Natural killer cell (primary cell): ENCODE measurements at regions not wholly inside any gene's neighbourhood (a gene's known extent, or its start where the extent isn't known, plus 50 kb on each side); places are given as distances from the start of the nearest gene placed in this dataset.

ENCODE experiments used
- ATAC-seq, 3 donors: fragments of 150-1000 bp in 2 of 3; fragments of 200-7000 bp in 1 of 3; cut with Tn5 transposase; 1 replicate in 1 of 3; 2 replicates in 2 of 3; pipeline ENCODE4 v1.10.0; 2021; ENCODE audit warnings: mild to moderate bottlenecking in 2 of 3, moderate library complexity in 2 of 3
- DNase-seq, 2 donors: peaks; one replicate each; pipeline versions ENCODE4 v3.0.0 to v3.0.0-alpha.2; 2013 to 2021; ENCODE audit warnings: mixed read lengths in 1 of 2
- H3K27ac ChIP-seq: one replicate; pipeline ENCODE4 v1.5.1; 2013; ENCODE audit warnings: mild to moderate bottlenecking, low read length
- H3K27me3 ChIP-seq: one replicate; pipeline ENCODE4 v1.6.1; 2013; ENCODE audit warnings: low read length; ENCODE audit not compliant: control insufficient read depth, insufficient read depth
- H3K36me3 ChIP-seq: one replicate; pipeline ENCODE4 v1.6.1; 2013; ENCODE audit warnings: low read length; ENCODE audit not compliant: control insufficient read depth, insufficient read depth
- H3K4me1 ChIP-seq: one replicate; pipeline ENCODE4 v1.6.1; 2013; ENCODE audit warnings: low read length; ENCODE audit not compliant: control insufficient read depth, insufficient read depth
- H3K4me3 ChIP-seq: one replicate; pipeline ENCODE4 v1.5.1; 2013; ENCODE audit warnings: low read length
- H3K9me3 ChIP-seq: one replicate; pipeline ENCODE4 v1.6.1; 2013; ENCODE audit warnings: low read length; ENCODE audit not compliant: control insufficient read depth, insufficient read depth
- H3K27ac Mint-ChIP-seq, 2 donors: one replicate each; pipeline ENCODE4 v1.8.0; 2022; ENCODE audit warnings: mild to moderate bottlenecking in 2 of 2, mixed read lengths in 2 of 2, moderate library complexity in 1 of 2
- H3K27me3 Mint-ChIP-seq, 2 donors: one replicate each; pipeline ENCODE4 v1.8.0; 2022; ENCODE audit warnings: low read depth in 2 of 2, mixed read lengths in 2 of 2
- H3K36me3 Mint-ChIP-seq: one replicate; pipeline ENCODE4 v1.8.0; 2022; ENCODE audit warnings: mixed read lengths
- H3K4me1 Mint-ChIP-seq, 2 donors: one replicate each; pipeline ENCODE4 v1.8.0; 2022; ENCODE audit warnings: mixed read lengths in 2 of 2
- H3K4me3 Mint-ChIP-seq: one replicate; pipeline ENCODE4 v1.8.0; 2022; ENCODE audit warnings: mild to moderate bottlenecking, moderate library complexity, mixed read lengths
- H3K9me3 Mint-ChIP-seq, 2 donors: one replicate each; pipeline ENCODE4 v1.8.0; 2022; ENCODE audit warnings: mixed read lengths in 2 of 2
- WGBS: methylation state at CpG from one replicate; pipeline ENCODE4 v1.1.7; 2013; ENCODE audit warnings: missing lambda C conversion rate; ENCODE audit not compliant: insufficient coverage; 5-methylcytosine and 5-hydroxymethylcytosine counted together
- intact Hi-C: fragments of 100-400 bp; cut with micrococcal nuclease; formaldehyde crosslinking; loops from one replicate; pipeline ENCODE4 v1.14.2; 2022
- TF ChIP-seq, protein P1 (sequence below): fragments of 200-600 bp; IDR thresholded peaks from one replicate; pipeline ENCODE4 v1.8.0; 2022; ENCODE audit warnings: antibody characterized with exemption

DNA sequence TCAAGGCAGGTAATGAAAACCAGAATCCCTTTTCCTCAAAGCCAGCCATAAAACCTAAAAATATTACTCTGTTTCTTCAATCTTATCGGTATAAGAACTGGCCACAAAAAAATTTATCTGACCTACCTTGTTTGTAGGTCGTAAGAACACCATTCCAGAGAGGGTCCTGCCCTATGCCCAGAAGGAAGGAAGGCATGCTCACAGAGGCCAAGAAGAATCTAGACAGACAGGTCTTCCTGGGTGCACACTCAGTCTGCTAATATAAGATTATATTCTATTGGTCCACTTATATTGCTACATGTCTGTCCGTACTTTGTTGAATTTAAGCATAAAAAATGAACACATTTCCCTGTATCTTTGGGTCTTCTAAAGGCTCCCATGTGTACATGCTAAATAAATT, 2136.1 kb upstream of the PCDH20 start:
- intact Hi-C loops: no loop called here
- DNase-seq: no peak
- WGBS: 88% methylated on average over 3 of the region's 3 CpGs

DNA sequence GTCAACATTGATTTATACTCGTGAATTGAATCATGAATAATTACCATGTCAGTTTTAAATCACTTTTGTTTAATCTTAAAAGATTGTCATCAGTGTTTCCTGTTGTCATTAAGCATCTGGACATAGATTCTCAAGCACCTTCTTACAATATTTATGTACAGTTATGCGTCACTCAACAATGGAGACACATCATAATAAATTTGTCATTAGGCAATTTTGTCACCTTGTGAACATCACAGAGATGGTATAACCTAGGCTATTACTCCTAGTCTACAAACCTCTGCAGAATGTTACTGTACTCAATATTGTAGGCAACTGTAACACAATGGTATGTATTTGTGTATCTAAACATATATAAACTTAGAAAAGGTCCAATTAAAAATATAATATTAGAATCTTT, 2130.9 kb upstream of the PCDH20 start:
- H3K4me3 Mint-ChIP-seq: no peak overlapping the region
- Histone ChIP-seq H3K27ac (no peak overlapping the region), H3K27me3 (no peaks in the 10 kb centered on the region), H3K36me3 (no peaks in the 10 kb centered on the region), H3K4me3 (no peak overlapping the region), H3K4me1 (no peaks in the 10 kb centered on the region), H3K9me3 (no peaks in the 10 kb centered on the region)
- WGBS: 75% methylated on average over 2 of the region's 2 CpGs
- intact Hi-C loops: no loop called here
- DNase-seq (no peak), ATAC-seq (no peak)
- TF ChIP-seq, protein P1, sequence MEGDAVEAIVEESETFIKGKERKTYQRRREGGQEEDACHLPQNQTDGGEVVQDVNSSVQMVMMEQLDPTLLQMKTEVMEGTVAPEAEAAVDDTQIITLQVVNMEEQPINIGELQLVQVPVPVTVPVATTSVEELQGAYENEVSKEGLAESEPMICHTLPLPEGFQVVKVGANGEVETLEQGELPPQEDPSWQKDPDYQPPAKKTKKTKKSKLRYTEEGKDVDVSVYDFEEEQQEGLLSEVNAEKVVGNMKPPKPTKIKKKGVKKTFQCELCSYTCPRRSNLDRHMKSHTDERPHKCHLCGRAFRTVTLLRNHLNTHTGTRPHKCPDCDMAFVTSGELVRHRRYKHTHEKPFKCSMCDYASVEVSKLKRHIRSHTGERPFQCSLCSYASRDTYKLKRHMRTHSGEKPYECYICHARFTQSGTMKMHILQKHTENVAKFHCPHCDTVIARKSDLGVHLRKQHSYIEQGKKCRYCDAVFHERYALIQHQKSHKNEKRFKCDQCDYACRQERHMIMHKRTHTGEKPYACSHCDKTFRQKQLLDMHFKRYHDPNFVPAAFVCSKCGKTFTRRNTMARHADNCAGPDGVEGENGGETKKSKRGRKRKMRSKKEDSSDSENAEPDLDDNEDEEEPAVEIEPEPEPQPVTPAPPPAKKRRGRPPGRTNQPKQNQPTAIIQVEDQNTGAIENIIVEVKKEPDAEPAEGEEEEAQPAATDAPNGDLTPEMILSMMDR: no peak
- peaks cover 6 to 9% of the 10 kb centered on the region in 2 donors for H3K9me3 Mint-ChIP-seq
- no peak overlapping the region for H3K27ac Mint-ChIP-seq
- no peaks in the 10 kb centered on the region for H3K4me1 Mint-ChIP-seq
- peaks cover 2% of the 10 kb centered on the region for H3K36me3 Mint-ChIP-seq
- no peaks in the 10 kb centered on the region for H3K27me3 Mint-ChIP-seq

More for the DNA sequence above, 2136.1 kb upstream of the PCDH20 start:
- Mint-ChIP-seq H3K9me3 (peaks cover 2 to 7% of the 10 kb centered on the region in 2 donors), H3K4me1 (no peaks in the 10 kb centered on the region), H3K27me3 (no peaks in the 10 kb centered on the region), H3K36me3 (no peaks in the 10 kb centered on the region), H3K27ac (no peak overlapping the region), H3K4me3 (no peak overlapping the region)
- TF ChIP-seq, protein P1: no peak
- Histone ChIP-seq H3K36me3 (no peaks in the 10 kb centered on the region), H3K27ac (no peak overlapping the region), H3K4me1 (no peaks in the 10 kb centered on the region), H3K9me3 (peaks cover 2% of the 10 kb centered on the region), H3K4me3 (no peak overlapping the region), H3K27me3 (no peaks in the 10 kb centered on the region)
- no peak for ATAC-seq

DNA sequence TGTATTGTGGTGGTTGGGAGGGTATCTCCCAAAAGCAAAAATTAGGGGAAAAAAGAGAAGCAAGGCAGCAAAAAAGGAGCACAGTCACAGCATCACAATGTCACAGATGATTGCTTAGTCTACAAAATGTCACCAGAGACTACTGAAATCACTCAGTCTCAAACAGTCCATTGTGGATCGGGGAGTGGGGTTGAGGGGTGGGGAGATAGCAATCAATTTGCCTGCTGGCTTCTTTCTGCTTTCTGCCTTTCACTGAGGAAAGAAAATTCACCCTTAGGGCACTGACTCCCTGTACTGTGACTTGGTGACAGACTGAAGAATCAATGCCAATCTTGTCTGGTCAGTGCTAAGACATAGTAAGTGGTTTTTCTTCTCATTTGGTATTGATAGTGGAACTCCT, 2127.1 kb upstream of the PCDH20 start:
- WGBS: no CpG with 5 or more reads among the region's 1 CpG
- DNase-seq: no peak
- H3K9me3 ChIP-seq: no peaks in the 10 kb centered on the region
- no peaks in the 10 kb centered on the region for H3K4me1 Mint-ChIP-seq
- H3K4me3 Mint-ChIP-seq: no peak overlapping the region
- no peaks in the 10 kb centered on the region for H3K4me1 ChIP-seq
- no peak overlapping the region for H3K27ac Mint-ChIP-seq
- H3K27me3 Mint-ChIP-seq: no peaks in the 10 kb centered on the region
- intact Hi-C loops: no loop called here
- H3K36me3 Mint-ChIP-seq: peaks cover 9% of the 10 kb centered on the region
- ATAC-seq: no peak
- H3K27ac ChIP-seq: no peak overlapping the region
- H3K27me3 ChIP-seq: no peaks in the 10 kb centered on the region
- no peaks in the 10 kb centered on the region for H3K36me3 ChIP-seq
- no peak overlapping the region for H3K4me3 ChIP-seq
- peaks cover 14 to 24% of the 10 kb centered on the region in 2 donors for H3K9me3 Mint-ChIP-seq
- TF ChIP-seq, protein P1: no peak

DNA sequence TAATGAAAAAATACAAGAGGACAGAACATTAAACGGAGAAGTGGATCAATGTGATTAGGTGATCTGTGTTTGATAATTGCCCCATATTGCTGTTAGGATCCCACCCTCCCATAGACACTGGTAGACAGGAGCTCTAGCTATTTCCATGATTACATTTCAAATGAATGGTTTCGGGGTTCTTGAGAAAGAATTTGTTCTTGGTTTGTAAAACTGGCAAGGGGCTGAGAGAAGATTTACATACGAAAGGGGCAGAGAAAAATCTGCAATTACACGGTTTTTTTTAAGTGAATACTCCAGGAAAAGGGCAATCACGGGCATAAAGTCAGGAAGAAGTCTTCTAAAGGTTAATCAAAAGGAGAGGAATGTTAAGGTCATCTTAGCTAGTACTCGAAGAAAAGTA, 2125.7 kb upstream of the PCDH20 start:
- no peak for ATAC-seq
- Histone ChIP-seq H3K36me3 (no peaks in the 10 kb centered on the region), H3K27ac (no peak overlapping the region), H3K27me3 (no peaks in the 10 kb centered on the region), H3K4me1 (no peaks in the 10 kb centered on the region), H3K9me3 (no peaks in the 10 kb centered on the region), H3K4me3 (no peak overlapping the region)
- Mint-ChIP-seq H3K4me1 (no peaks in the 10 kb centered on the region), H3K27ac (no peak overlapping the region), H3K27me3 (no peaks in the 10 kb centered on the region), H3K9me3 (peaks cover 14 to 32% of the 10 kb centered on the region in 2 donors), H3K36me3 (peaks cover 9% of the 10 kb centered on the region), H3K4me3 (no peak overlapping the region)
- TF ChIP-seq, protein P1: no peak
- no peak for DNase-seq
- intact Hi-C loops: no loop called here
- 69% methylated on average over 5 of the region's 6 CpGs for WGBS
